ENCODE measurements at regions not wholly inside any gene's neighbourhood (a gene's known extent, or its start where the extent isn't known, plus 50 kb on each side); places are given as distances from the start of the nearest gene placed in this dataset.
A peak's percentile ranks its signal among the peaks of the same experiment; 100 is the strongest.
"Not testable (repeated sequence)": the region's sequence is repeated elsewhere in the genome, so short reads cannot be mapped to it uniquely, and the experiment has no call there.

- WGBS, 2 donors: 30 to 34% methylated on average over 1 of the region's 1 CpG
- Histone ChIP-seq H3K27ac (no peak overlapping the region), H3K4me1 (no peaks in the 10 kb centered on the region), H3K36me3 (no peaks in the 10 kb centered on the region), H3K27me3 (no peaks in the 10 kb centered on the region), H3K4me3 (peak overlapping the region; percentile 19 to 50 (median 36)), H3K9me3 (no peaks in the 10 kb centered on the region)
- TF ChIP-seq POLR2A (IDR thresholded peaks at IDR 0.05) (no peak), EP300 (IDR thresholded peaks at IDR 0.05) (no peak)
- TF ChIP-seq, protein P1, sequence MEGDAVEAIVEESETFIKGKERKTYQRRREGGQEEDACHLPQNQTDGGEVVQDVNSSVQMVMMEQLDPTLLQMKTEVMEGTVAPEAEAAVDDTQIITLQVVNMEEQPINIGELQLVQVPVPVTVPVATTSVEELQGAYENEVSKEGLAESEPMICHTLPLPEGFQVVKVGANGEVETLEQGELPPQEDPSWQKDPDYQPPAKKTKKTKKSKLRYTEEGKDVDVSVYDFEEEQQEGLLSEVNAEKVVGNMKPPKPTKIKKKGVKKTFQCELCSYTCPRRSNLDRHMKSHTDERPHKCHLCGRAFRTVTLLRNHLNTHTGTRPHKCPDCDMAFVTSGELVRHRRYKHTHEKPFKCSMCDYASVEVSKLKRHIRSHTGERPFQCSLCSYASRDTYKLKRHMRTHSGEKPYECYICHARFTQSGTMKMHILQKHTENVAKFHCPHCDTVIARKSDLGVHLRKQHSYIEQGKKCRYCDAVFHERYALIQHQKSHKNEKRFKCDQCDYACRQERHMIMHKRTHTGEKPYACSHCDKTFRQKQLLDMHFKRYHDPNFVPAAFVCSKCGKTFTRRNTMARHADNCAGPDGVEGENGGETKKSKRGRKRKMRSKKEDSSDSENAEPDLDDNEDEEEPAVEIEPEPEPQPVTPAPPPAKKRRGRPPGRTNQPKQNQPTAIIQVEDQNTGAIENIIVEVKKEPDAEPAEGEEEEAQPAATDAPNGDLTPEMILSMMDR (IDR thresholded peaks at IDR 0.05): no peak
- no peak for DNase-seq (ENCODE audit: low spot score in 2 of 2)
Measured at GRCh38 chr7:39855325-39855674, 94.8 kb upstream of the CDK13 start.

DNA sequence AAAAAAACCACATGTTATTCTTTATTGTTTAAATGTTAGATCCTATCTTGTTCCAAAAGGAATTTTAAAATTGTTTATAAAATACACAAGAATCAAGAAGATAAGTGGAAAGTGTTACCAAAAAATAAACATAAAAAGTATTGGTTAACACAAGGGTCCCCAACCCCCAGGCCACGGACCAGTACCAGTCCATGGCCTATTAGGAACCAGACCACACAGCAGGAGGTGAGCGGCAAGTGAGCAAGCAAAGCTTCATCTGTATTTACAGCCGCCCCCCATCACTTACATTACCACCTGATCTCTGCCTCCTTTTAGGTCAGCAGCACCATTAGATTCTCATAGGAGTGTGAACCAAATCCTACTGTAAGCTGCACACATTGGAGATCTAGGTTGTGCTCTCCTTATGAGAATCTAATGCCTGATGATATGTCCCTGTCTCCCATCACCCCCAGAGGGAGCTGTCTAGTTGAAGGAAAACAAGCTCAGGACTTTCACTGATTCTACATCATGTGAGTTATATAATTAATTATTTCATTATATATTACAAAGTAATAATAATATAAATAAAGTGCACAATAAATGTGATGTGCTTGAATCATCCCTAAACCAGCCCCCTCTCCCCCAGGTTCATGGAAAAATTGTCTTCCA, 86.3 kb upstream of the CDK13 start:
- H3K9me3 ChIP-seq; DNase-seq (ENCODE audit: low spot score in 2 of 2); H3K4me3 ChIP-seq; H3K36me3 ChIP-seq; H3K4me1 ChIP-seq; H3K27me3 ChIP-seq; H3K27ac ChIP-seq: not testable (repeated sequence)
- WGBS, 2 donors: 88 to 90% methylated on average over 3 of the region's 3 CpGs

DNA sequence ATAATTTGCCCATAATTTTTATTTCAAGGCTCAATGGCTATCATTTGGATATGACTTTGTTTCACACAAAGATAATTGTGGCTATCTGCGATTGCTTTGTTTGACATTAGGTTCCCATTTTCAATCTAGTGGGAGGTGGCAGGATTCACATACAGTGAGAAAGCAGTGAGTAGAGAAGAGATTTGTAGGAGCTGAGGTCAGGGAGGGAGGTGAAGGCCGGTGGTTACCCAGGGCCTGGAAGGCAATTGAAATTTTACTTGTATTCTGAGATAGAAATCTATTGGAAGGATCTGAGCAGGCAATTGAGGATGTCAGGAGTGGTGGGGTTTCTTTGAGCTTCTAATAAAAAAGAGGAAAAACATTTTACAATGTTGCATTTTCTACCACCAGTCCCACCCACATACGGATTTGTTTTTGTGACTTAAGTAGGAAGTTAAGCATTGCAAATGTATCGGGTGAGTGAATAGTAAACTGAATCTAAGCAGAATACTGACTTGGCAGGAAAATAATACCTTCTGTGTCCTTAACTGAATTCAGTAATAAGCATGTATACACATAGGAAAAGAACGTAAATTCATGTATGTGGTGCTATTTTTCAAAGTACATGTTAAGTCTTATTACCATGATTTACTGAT, 80.1 kb upstream of the CDK13 start:
- H3K36me3 ChIP-seq; DNase-seq (ENCODE audit: low spot score in 2 of 2); H3K27me3 ChIP-seq; H3K4me3 ChIP-seq; H3K4me1 ChIP-seq; H3K27ac ChIP-seq; H3K9me3 ChIP-seq: not testable (repeated sequence)
- 45 to 52% methylated on average over 5 of the region's 5 CpGs for WGBS, 2 donors

- H3K9me3 ChIP-seq; H3K4me3 ChIP-seq; H3K36me3 ChIP-seq; H3K27me3 ChIP-seq; H3K4me1 ChIP-seq; H3K27ac ChIP-seq; DNase-seq (ENCODE audit: low spot score in 2 of 2): not testable (repeated sequence)
- 91 to 92% methylated on average over 4 of the region's 4 CpGs for WGBS, 2 donors
Measured at GRCh38 chr7:39871610-39872009, 78.4 kb upstream of the CDK13 start.

- Histone ChIP-seq H3K9me3 (peaks cover 0 to 23% (median 0%) of the 10 kb centered on the region in 4 donors), H3K4me3 (no peak overlapping the region), H3K4me1 (no peaks in the 10 kb centered on the region), H3K27ac (no peak overlapping the region), H3K27me3 (no peaks in the 10 kb centered on the region), H3K36me3 (no peaks in the 10 kb centered on the region)
- WGBS, 2 donors: 53 to 58% methylated on average over 1 of the region's 1 CpG
- TF ChIP-seq, protein P1 (IDR thresholded peaks at IDR 0.05): no peak
- TF ChIP-seq POLR2A (IDR thresholded peaks at IDR 0.05): no peak
- no peak for TF ChIP-seq EP300 (IDR thresholded peaks at IDR 0.05)
- no peak for DNase-seq (ENCODE audit: low spot score in 2 of 2)
Measured at GRCh38 chr7:39880556-39880955, 69.5 kb upstream of the CDK13 start.

- H3K27ac ChIP-seq: no peak overlapping the region
- 74 to 80% methylated on average over 5 of the region's 5 CpGs for WGBS, 2 donors
- H3K36me3 ChIP-seq: no peaks in the 10 kb centered on the region
- DNase-seq (ENCODE audit: low spot score in 2 of 2): no peak
- no peak for TF ChIP-seq POLR2A (IDR thresholded peaks at IDR 0.05)
- TF ChIP-seq, protein P1 (IDR thresholded peaks at IDR 0.05): no peak
- no peak for TF ChIP-seq EP300 (IDR thresholded peaks at IDR 0.05)
- H3K9me3 ChIP-seq: peaks cover 0 to 23% (median 0%) of the 10 kb centered on the region in 4 donors
- H3K4me3 ChIP-seq: no peak overlapping the region
- H3K4me1 ChIP-seq: no peaks in the 10 kb centered on the region
- H3K27me3 ChIP-seq: no peaks in the 10 kb centered on the region
Measured at GRCh38 chr7:39882148-39882784, 67.8 kb upstream of the CDK13 start.

Data from tibial nerve (tissue), 4 donors.